Femur (tissue), 1 donor: ENCODE measurements at regions not wholly inside any gene's neighbourhood (a gene's known extent, or its start where the extent isn't known, plus 50 kb on each side); places are given as distances from the start of the nearest gene placed in this dataset.

Source experiments
- DNase-seq: peaks from one replicate; pipeline ENCODE4 v3.0.0-alpha.2; 2017

DNA sequence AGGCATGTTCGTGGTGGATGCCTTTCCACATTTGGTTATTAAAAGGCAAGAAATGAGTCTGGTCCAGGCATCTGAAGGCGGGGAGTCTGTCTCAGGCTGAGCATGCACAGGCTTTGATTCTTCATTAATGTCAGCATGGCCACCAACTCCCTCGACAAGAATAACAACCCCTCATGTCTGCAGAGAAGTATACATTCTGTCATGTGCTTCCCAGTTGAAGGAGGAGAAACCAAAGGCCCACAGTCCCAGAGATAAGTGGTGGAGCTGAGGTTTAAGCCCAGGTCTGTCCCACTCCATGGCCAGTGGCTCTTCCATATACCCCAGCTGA, 61.6 kb upstream of the LAPTM5 start:
- no peak for DNase-seq

GRCh38 chr1:30818568-30819243, 61.1 kb upstream of the LAPTM5 start:
- no peak for DNase-seq

DNA sequence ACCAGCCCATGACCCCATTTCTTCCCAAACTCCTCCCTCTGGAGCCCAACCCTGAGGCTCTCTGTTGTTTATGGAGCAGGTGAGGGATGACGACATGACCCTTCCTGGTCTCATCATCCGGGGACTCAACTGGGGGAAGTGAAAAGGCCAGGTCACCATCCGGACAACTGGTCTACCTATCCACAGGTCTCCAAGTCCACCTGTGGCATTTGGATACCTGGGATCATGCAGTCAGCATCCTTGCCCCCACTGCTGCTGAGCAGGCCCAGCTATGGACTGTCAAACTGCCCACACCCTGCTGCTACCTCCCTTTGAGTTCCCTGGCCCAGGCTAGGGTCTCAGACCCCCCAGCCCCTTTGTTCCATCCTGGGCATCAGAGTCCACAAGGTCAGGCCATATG, 60.0 kb upstream of the LAPTM5 start:
- DNase-seq: no peak

GRCh38 chr1:30817077-30817438, 59.5 kb upstream of the LAPTM5 start:
- DNase-seq: no peak

DNA sequence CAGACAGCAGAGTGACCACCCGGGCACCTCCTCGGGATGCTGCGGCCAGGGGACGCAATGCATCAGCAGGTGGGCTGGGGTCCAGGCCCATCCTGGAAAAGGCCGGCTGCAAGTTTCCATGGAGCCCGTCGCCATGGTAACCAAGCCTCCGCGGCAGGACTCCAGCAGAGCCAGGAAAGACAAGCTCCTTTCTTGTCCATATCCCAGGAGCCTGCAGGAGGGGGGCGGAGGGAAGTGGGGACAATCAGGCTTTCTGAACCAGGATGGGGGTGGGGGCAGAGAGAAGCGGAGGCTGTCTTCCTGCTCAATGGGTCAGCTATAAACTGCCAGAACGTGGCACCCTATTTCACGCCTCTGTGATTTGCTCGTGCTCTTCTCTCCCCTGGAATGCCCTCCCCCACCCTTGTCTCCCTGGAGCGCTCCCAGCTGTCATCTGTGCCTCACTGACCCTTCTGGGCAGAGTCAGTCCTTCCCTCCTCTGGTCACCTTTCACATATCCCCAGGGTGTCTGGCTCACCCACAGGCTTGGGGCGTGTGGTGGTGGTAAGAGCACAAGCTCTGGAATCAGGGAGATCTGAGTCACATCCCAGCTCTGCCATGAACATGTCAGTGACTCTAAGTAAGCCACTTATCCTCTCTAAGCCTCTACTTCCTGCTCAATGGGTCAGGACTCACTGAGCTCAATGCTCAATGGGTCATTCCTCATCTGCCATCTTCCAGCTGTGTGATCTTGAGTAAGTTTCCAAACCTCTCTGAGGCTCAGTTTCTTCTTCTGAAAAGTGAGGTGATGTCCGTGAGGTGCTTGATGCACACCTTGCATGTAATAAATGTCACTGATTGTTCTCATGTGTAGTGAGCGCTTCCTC, 58.9 kb upstream of the LAPTM5 start:
- DNase-seq: peak; percentile 91

DNA sequence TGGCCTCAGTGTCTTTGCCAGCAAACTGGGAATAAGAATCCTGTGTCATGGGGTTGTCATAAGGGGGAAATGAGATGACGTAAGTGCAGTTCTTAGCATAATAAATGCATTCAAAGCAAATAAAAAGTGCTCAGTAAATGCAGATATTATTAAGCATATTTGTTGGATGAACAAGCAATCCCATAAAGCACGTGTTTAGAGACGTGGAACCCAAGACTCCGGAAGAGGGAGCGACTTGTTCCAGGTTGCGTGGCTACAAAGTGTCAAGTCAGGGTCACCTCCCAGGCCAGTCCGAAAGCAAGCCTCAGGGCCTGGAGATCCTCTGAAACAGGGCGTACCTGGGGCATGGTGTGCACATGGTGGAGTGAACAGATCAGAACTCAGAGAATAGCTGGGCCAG, 58.0 kb upstream of the LAPTM5 start:
- DNase-seq: no peak

GRCh38 chr1:30814292-30814691, 56.7 kb upstream of the LAPTM5 start:
- no peak for DNase-seq

GRCh38 chr1:30812076-30812475, 54.5 kb upstream of the LAPTM5 start:
- no peak for DNase-seq

GRCh38 chr1:30811187-30811586, 53.6 kb upstream of the LAPTM5 start:
- no peak for DNase-seq

GRCh38 chr1:30810416-30811080, 53.0 kb upstream of the LAPTM5 start:
- no peak for DNase-seq

GRCh38 chr1:30809514-30810263, 52.1 kb upstream of the LAPTM5 start:
- no peak for DNase-seq

DNA sequence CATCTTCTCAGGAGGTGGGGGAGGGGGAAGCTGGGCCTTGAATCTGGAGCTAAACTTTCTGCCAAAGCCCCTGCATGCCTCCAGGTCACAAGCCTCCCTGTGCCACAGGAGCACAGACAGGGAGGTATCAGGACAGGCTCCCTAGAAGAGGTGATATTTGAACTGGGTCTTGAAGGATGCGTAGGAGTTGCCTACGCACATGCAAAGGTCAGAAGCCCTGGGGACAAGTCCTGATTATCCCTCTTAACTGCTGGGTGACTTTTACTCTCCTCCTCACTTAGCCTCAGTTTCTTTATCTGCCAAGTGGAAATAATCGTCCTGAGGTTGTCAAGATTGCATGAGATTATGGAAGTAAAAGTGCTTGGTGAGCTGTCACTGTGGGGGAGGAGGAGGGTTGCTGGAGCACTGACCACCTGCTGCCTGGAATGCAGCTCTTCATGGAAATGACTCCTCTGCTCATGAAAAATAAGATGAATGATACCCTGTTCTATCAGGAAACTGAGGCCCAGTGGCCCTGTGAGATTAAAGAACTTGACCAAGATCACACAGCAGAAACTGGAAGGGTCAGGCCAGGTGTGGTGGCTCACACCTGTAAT, 50.6 kb upstream of the LAPTM5 start:
- no peak for DNase-seq

- no peak for DNase-seq
Observed at GRCh38 chr1:30807318-30808066, 49.9 kb upstream of the LAPTM5 start.
